H9 (cell line): ENCODE measurements at regions not wholly inside any gene's neighbourhood (a gene's known extent, or its start where the extent isn't known, plus 50 kb on each side); places are given as distances from the start of the nearest gene placed in this dataset.

Source experiments
- DNase-seq: peaks from one replicate; pipeline ENCODE4 v3.0.0-alpha.2; 2017
- H2AFZ ChIP-seq: one replicate; pipeline ENCODE4 v1.6.1; 2013; ENCODE audit warnings: mild to moderate bottlenecking, low read length, control low read depth, moderate library complexity
- H2AK5ac ChIP-seq: 2 replicates; pipeline ENCODE4 v1.6.1; 2013; ENCODE audit warnings: low read length, control low read depth, mixed read lengths; ENCODE audit not compliant: insufficient read length
- H2BK120ac ChIP-seq: one replicate; pipeline ENCODE4 v1.6.1; 2013; ENCODE audit warnings: low read depth, mild to moderate bottlenecking, low read length, control low read depth, inconsistent platforms; ENCODE audit not compliant: poor library complexity, severe bottlenecking
- H2BK12ac ChIP-seq: 2 replicates; pipeline ENCODE4 v1.6.1; 2013; ENCODE audit warnings: low read length, control low read depth, mixed read lengths, low read depth; ENCODE audit not compliant: insufficient read length
- H2BK15ac ChIP-seq: 2 replicates; pipeline ENCODE4 v1.6.1; 2013; ENCODE audit warnings: low read depth, low read length, control low read depth
- H2BK20ac ChIP-seq: one replicate; pipeline ENCODE4 v1.6.1; 2013; ENCODE audit warnings: low read depth, mild to moderate bottlenecking, low read length, control low read depth, inconsistent platforms; ENCODE audit not compliant: poor library complexity, severe bottlenecking
- H2BK5ac ChIP-seq: 2 replicates; pipeline ENCODE4 v1.6.1; 2013; ENCODE audit warnings: low read length, control low read depth, mixed read lengths; ENCODE audit not compliant: insufficient read length
- H3K14ac ChIP-seq: 2 replicates; pipeline ENCODE4 v1.6.1; 2013; ENCODE audit warnings: low read length, control low read depth; ENCODE audit not compliant: insufficient read depth
- H3K18ac ChIP-seq: 2 replicates; pipeline ENCODE4 v1.6.1; 2013; ENCODE audit warnings: low read depth, mild to moderate bottlenecking, mixed read lengths, low read length, control low read depth; ENCODE audit not compliant: insufficient read length
- H3K23ac ChIP-seq: 2 replicates; pipeline ENCODE4 v1.6.1; 2013; ENCODE audit warnings: low read length, control low read depth, mixed read lengths, low read depth; ENCODE audit not compliant: insufficient read length
- H3K23me2 ChIP-seq: 2 replicates; pipeline ENCODE4 v1.6.1; 2013; ENCODE audit warnings: low read depth, mild to moderate bottlenecking, mixed read lengths, low read length, control low read depth; ENCODE audit not compliant: insufficient read length, poor library complexity, severe bottlenecking
- H3K27ac ChIP-seq: 2 replicates; pipeline ENCODE4 v1.5.1; 2013; ENCODE audit warnings: low read length, control low read depth, mixed read lengths, low read depth; ENCODE audit not compliant: insufficient read length
- H3K27me3 ChIP-seq: 2 replicates; pipeline ENCODE4 v1.6.1; 2013; ENCODE audit warnings: low read length, control low read depth, inconsistent platforms; ENCODE audit not compliant: insufficient read depth
- H3K4ac ChIP-seq: 2 replicates; pipeline ENCODE4 v1.6.1; 2013; ENCODE audit warnings: low read depth, mild to moderate bottlenecking, control low read depth, inconsistent platforms, low read length, moderate library complexity
- H3K4me1 ChIP-seq: 2 replicates; pipeline ENCODE4 v1.6.1; 2013; ENCODE audit warnings: low read length, control low read depth, inconsistent platforms; ENCODE audit not compliant: insufficient read depth
- H3K4me2 ChIP-seq: 2 replicates; pipeline ENCODE4 v1.6.1; 2013; ENCODE audit warnings: low read length, control low read depth, mixed read lengths; ENCODE audit not compliant: insufficient read length, insufficient read depth
- H3K56ac ChIP-seq: 2 replicates; pipeline ENCODE4 v1.6.1; 2013; ENCODE audit warnings: low read depth, mild to moderate bottlenecking, mixed read lengths, low read length, control low read depth; ENCODE audit not compliant: insufficient read length
- H3K79me1 ChIP-seq: 2 replicates; pipeline ENCODE4 v1.6.1; 2013; ENCODE audit warnings: low read depth, mild to moderate bottlenecking, moderate library complexity, low read length, control low read depth, inconsistent platforms; ENCODE audit not compliant: insufficient read depth, poor library complexity, severe bottlenecking
- H3K79me2 ChIP-seq: 2 replicates; pipeline ENCODE4 v1.6.1; 2013; ENCODE audit warnings: low read length, control low read depth, inconsistent platforms; ENCODE audit not compliant: insufficient read depth
- H3K9ac ChIP-seq: 2 replicates; pipeline ENCODE4 v1.6.1; 2013; ENCODE audit warnings: low read length, control low read depth, mixed read lengths; ENCODE audit not compliant: insufficient read length; ENCODE audit errors: extremely low read depth
- H3K9me3 ChIP-seq: one replicate; pipeline ENCODE4 v1.6.1; 2013; ENCODE audit warnings: low read depth, low read length, inconsistent platforms; ENCODE audit not compliant: control insufficient read depth
- H3T11ph ChIP-seq: one replicate; pipeline ENCODE4 v1.6.1; 2013; ENCODE audit warnings: mild to moderate bottlenecking, low read length, control low read depth, inconsistent platforms
- H4K20me1 ChIP-seq: one replicate; pipeline ENCODE4 v1.6.1; 2013; ENCODE audit not compliant: control insufficient read depth, insufficient read length, insufficient read depth
- H4K5ac ChIP-seq: 2 replicates; pipeline ENCODE4 v1.6.1; 2013; ENCODE audit warnings: low read depth, mild to moderate bottlenecking, mixed read lengths, low read length, control low read depth; ENCODE audit not compliant: insufficient read length
- H4K8ac ChIP-seq: replicated peaks from 2 replicates; pipeline ENCODE4 v1.6.1; 2013; ENCODE audit warnings: low read length, control low read depth, mixed read lengths, low read depth; ENCODE audit not compliant: insufficient read length
- H4K91ac ChIP-seq: 2 replicates; pipeline ENCODE4 v1.6.1; 2013; ENCODE audit warnings: low read depth, mild to moderate bottlenecking, moderate library complexity, mixed read lengths, low read length, control low read depth; ENCODE audit not compliant: insufficient read length
- H3K27ac Mint-ChIP-seq, 3 experiments: 2 replicates in 2 of 3; 3 replicates in 1 of 3; pipeline ENCODE4 v1.8.0; 2020 to 2021; ENCODE audit warnings: mixed read lengths in 3 of 3, mild to moderate bottlenecking in 1 of 3, moderate library complexity in 1 of 3
- H3K27me3 Mint-ChIP-seq: 2 replicates; pipeline ENCODE4 v1.8.0; 2021; ENCODE audit warnings: low read depth, mild to moderate bottlenecking, moderate library complexity, mixed read lengths
- H3K36me3 Mint-ChIP-seq, 3 experiments: 2 replicates in 2 of 3; 3 replicates in 1 of 3; pipeline ENCODE4 v1.8.0; 2020 to 2021; ENCODE audit warnings: low read depth in 3 of 3, mixed read lengths in 3 of 3; ENCODE audit not compliant: insufficient read depth in 1 of 3
- H3K4me1 Mint-ChIP-seq, 2 experiments: 2 replicates each; pipeline ENCODE4 v1.8.0; 2020; ENCODE audit warnings: mixed read lengths in 2 of 2
- H3K4me3 Mint-ChIP-seq, 2 experiments: 2 replicates in 1 of 2; 3 replicates in 1 of 2; pipeline ENCODE4 v1.8.0; 2020 to 2021; ENCODE audit warnings: mild to moderate bottlenecking in 2 of 2, mixed read lengths in 2 of 2, moderate library complexity in 1 of 2
- H3K9me3 Mint-ChIP-seq, 2 experiments: 2 replicates in 1 of 2; 3 replicates in 1 of 2; pipeline ENCODE4 v1.8.0; 2020; ENCODE audit warnings: mild to moderate bottlenecking in 2 of 2, mixed read lengths in 2 of 2, moderate library complexity in 1 of 2
- CTCF ChIP-seq: fragments of 200-600 bp; sonication (generic); conservative IDR thresholded peaks from 3 replicates; pipeline ENCODE4 v1.8.0; 2021; ENCODE audit warnings: antibody characterized with exemption, mild to moderate bottlenecking
- WGBS: extraction: QIAGEN DNeasy Blood & Tissue Kit; methylation state at CpG from one replicate; pipeline ENCODE4 v1.1.7; 2013; ENCODE audit warnings: missing lambda C conversion rate, low lambda C conversion rate, mixed read lengths; ENCODE audit not compliant: insufficient read length; ENCODE audit errors: extremely low coverage; 5-methylcytosine and 5-hydroxymethylcytosine counted together

DNA sequence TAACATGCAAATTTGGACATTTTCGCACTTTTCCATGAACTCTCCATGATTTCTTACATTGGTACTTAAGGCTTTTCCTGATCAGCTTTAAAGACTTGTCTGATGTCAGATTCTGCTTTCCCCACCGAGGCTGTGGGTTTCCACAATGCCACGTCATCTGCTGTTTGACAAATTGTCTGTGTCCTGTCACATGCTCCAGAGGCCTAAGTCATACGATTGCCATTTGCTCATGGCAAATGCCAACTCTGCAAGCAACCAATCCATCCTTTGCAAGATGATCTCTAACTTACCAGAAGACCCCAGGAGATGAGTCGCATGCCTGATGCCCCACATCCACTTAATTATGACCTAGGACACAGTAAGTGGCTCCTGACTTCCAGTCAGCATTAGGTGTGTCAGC lies 556.5 kb downstream of the BMP2 start:
- Histone ChIP-seq H3K14ac (no peak overlapping the region), H3T11ph (no peak overlapping the region), H4K91ac (no peak overlapping the region), H3K9ac (no peak overlapping the region), H2AFZ (no peak overlapping the region), H3K18ac (no peak overlapping the region), H3K27me3 (no peaks in the 10 kb centered on the region), H3K56ac (no peak overlapping the region), H4K20me1 (no peaks in the 10 kb centered on the region), H3K79me2 (no peaks in the 10 kb centered on the region), H3K4me1 (no peaks in the 10 kb centered on the region), H3K9me3 (no peaks in the 10 kb centered on the region), H3K27ac (no peak overlapping the region), H2BK20ac (no peak overlapping the region), H3K23ac (no peak overlapping the region), H3K4me2 (no peak overlapping the region), H3K79me1 (no peaks in the 10 kb centered on the region), H2BK12ac (no peak overlapping the region), H3K4ac (no peak overlapping the region), H4K8ac (no peak overlapping the region), H2BK15ac (no peak overlapping the region), H2BK5ac (no peak overlapping the region), H4K5ac (no peak overlapping the region), H2BK120ac (no peak overlapping the region), H2AK5ac (no peak overlapping the region), H3K23me2 (no peaks in the 10 kb centered on the region)
- no peaks in the 10 kb centered on the region for H3K4me1 Mint-ChIP-seq
- H3K27ac Mint-ChIP-seq, result no peak overlapping the region
- H3K4me3 Mint-ChIP-seq, result no peak overlapping the region
- WGBS, result no CpG with 5 or more reads among the region's 5 CpGs
- TF ChIP-seq CTCF, result no peak
- H3K9me3 Mint-ChIP-seq, result peaks cover 0 to 8% of the 10 kb centered on the region in 2 experiments; a peak in 1 of 5 replicates
- H3K36me3 Mint-ChIP-seq, result no peaks in the 10 kb centered on the region
- H3K27me3 Mint-ChIP-seq, result 0 out of 2 replicates have a peak, but pooled peaks cover 2% of the 10 kb centered on the region
- DNase-seq, result no peak
